ENCODE measurements at regions not wholly inside any gene's neighbourhood (a gene's known extent, or its start where the extent isn't known, plus 50 kb on each side); places are given as distances from the start of the nearest gene placed in this dataset.

DNA sequence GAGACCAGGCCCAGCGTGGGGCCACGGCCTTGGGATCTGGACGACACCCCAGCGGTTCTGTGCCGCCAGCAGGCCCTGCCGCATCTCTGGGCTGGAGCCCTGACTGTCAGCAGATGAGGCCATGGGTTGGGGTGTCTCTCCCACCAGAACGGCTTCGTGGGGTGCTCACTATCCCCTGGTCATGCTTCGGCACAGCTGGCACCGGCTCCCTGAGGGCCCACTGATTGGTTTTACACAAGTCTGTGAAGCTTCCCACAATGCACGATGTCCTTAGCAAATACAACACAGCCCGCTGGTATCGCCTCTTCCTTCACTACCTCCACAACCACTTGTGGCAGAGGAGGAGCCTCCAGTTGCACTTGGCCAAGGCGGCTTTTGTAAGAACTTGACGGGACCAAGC is 94.3 kb downstream of the THBS2 start:
- H3K27ac ChIP-seq (ENCODE audit: low read length): no peak overlapping the region
- no peak overlapping the region for H2AFZ ChIP-seq (ENCODE audit: low read length)
- TF ChIP-seq, protein P1, sequence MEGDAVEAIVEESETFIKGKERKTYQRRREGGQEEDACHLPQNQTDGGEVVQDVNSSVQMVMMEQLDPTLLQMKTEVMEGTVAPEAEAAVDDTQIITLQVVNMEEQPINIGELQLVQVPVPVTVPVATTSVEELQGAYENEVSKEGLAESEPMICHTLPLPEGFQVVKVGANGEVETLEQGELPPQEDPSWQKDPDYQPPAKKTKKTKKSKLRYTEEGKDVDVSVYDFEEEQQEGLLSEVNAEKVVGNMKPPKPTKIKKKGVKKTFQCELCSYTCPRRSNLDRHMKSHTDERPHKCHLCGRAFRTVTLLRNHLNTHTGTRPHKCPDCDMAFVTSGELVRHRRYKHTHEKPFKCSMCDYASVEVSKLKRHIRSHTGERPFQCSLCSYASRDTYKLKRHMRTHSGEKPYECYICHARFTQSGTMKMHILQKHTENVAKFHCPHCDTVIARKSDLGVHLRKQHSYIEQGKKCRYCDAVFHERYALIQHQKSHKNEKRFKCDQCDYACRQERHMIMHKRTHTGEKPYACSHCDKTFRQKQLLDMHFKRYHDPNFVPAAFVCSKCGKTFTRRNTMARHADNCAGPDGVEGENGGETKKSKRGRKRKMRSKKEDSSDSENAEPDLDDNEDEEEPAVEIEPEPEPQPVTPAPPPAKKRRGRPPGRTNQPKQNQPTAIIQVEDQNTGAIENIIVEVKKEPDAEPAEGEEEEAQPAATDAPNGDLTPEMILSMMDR (IDR thresholded peaks at IDR 0.05; ENCODE audit: low read length): no peak
- TF ChIP-seq EZH2 (optimal IDR thresholded peaks at IDR 0.05; ENCODE audit: low read depth, low read length) (no peak), EZH2phosphoT487 (IDR thresholded peaks at IDR 0.05; ENCODE audit: low read length) (no peak)
- H3K9me2 ChIP-seq (replicated peaks; ENCODE audit: insufficient read depth, low read length): no peaks in the 10 kb centered on the region
- no peaks in the 10 kb centered on the region for H3F3A ChIP-seq (ENCODE audit: insufficient read depth, low read length)
- no peak overlapping the region for H3K9ac ChIP-seq (ENCODE audit: low read length)
- no peak for DNase-seq
- no peaks in the 10 kb centered on the region for H4K20me1 ChIP-seq (ENCODE audit: insufficient read depth, low read length)
- no peak overlapping the region for H3K4me2 ChIP-seq (ENCODE audit: low read depth, low read length)
- no peak overlapping the region for H3K4me3 ChIP-seq (ENCODE audit: low read length)
- H3K79me2 ChIP-seq (ENCODE audit: low read length): no peaks in the 10 kb centered on the region
- H3K36me3 ChIP-seq (replicated peaks; ENCODE audit: insufficient read depth, low read length): no peaks in the 10 kb centered on the region
- H3K27me3 ChIP-seq (replicated peaks; ENCODE audit: insufficient read depth, low read length): no peaks in the 10 kb centered on the region
- H3K4me1 ChIP-seq (ENCODE audit: low read length): no peaks in the 10 kb centered on the region
- H3K9me3 ChIP-seq (replicated peaks; ENCODE audit: insufficient read depth, low read length): no peaks in the 10 kb centered on the region

DNA sequence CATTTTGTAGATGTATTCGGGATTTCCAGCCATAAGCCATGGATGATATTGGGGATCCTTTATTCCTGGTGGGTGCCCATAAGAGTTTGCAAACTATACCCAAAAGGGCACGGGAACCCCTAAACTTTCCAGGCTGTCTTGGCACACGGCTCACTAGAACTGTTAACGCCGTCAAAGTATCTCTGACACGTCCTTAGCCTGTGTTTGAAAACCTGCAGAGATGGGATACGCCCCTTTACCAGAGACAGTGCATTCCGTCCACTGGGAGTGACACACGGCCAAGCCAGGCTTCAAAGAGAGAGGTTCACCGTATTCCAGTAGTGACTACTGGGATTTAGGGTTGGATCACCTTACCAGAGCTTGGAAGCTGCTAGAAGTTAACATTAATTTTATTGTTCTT is 95.0 kb downstream of the THBS2 start:
- Histone ChIP-seq H3K9ac (ENCODE audit: low read length) (no peak overlapping the region), H3K27ac (ENCODE audit: low read length) (no peak overlapping the region), H3K4me3 (ENCODE audit: low read length) (no peak overlapping the region), H3K9me2 (replicated peaks; ENCODE audit: insufficient read depth, low read length) (no peaks in the 10 kb centered on the region), H4K20me1 (ENCODE audit: insufficient read depth, low read length) (no peaks in the 10 kb centered on the region), H3K79me2 (ENCODE audit: low read length) (no peaks in the 10 kb centered on the region), H3K4me2 (ENCODE audit: low read depth, low read length) (no peak overlapping the region), H3F3A (ENCODE audit: insufficient read depth, low read length) (no peaks in the 10 kb centered on the region), H3K4me1 (ENCODE audit: low read length) (no peaks in the 10 kb centered on the region), H3K9me3 (replicated peaks; ENCODE audit: insufficient read depth, low read length) (no peaks in the 10 kb centered on the region), H3K36me3 (replicated peaks; ENCODE audit: insufficient read depth, low read length) (no peaks in the 10 kb centered on the region), H2AFZ (ENCODE audit: low read length) (no peak overlapping the region), H3K27me3 (replicated peaks; ENCODE audit: insufficient read depth, low read length) (no peaks in the 10 kb centered on the region)
- no peak for TF ChIP-seq EZH2phosphoT487 (IDR thresholded peaks at IDR 0.05; ENCODE audit: low read length)
- TF ChIP-seq, protein P1 (IDR thresholded peaks at IDR 0.05; ENCODE audit: low read length): no peak
- no peak for TF ChIP-seq EZH2 (optimal IDR thresholded peaks at IDR 0.05; ENCODE audit: low read depth, low read length)
- DNase-seq: no peak

DNA sequence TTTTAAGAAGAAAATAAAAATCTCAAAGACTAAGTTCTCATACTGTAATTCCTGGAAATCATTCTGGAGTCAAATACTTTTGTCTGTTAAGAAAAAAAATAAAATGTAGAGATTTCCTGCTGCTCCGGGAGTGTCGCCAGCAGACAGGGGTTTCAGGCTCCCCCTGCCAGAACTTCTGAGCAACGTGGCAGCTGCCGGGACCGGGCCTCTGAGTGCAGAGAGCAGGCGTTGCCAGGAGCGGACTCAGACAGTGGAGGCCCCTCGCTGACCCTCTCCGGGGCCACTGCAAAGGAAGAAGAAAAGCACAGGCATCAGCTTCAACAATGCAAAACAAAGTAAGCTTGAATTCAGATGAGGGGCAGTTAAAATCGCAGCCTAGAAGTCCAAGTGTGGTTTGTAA is 95.5 kb downstream of the THBS2 start:
- no peak overlapping the region for H3K27ac ChIP-seq (ENCODE audit: low read length)
- H3K27me3 ChIP-seq (replicated peaks; ENCODE audit: insufficient read depth, low read length): no peaks in the 10 kb centered on the region
- H3K9ac ChIP-seq (ENCODE audit: low read length): no peak overlapping the region
- DNase-seq: no peak
- no peaks in the 10 kb centered on the region for H3K4me1 ChIP-seq (ENCODE audit: low read length)
- H2AFZ ChIP-seq (ENCODE audit: low read length): no peak overlapping the region
- no peaks in the 10 kb centered on the region for H3K9me2 ChIP-seq (replicated peaks; ENCODE audit: insufficient read depth, low read length)
- H3F3A ChIP-seq (ENCODE audit: insufficient read depth, low read length): no peaks in the 10 kb centered on the region
- H4K20me1 ChIP-seq (ENCODE audit: insufficient read depth, low read length): no peaks in the 10 kb centered on the region
- H3K9me3 ChIP-seq (replicated peaks; ENCODE audit: insufficient read depth, low read length): no peaks in the 10 kb centered on the region
- TF ChIP-seq EZH2phosphoT487 (IDR thresholded peaks at IDR 0.05; ENCODE audit: low read length) (no peak), EZH2 (optimal IDR thresholded peaks at IDR 0.05; ENCODE audit: low read depth, low read length) (no peak)
- TF ChIP-seq, protein P1 (IDR thresholded peaks at IDR 0.05; ENCODE audit: low read length): no peak
- no peak overlapping the region for H3K4me2 ChIP-seq (ENCODE audit: low read depth, low read length)
- no peaks in the 10 kb centered on the region for H3K36me3 ChIP-seq (replicated peaks; ENCODE audit: insufficient read depth, low read length)
- no peaks in the 10 kb centered on the region for H3K79me2 ChIP-seq (ENCODE audit: low read length)
- no peak overlapping the region for H3K4me3 ChIP-seq (ENCODE audit: low read length)
